HepG2 (cell line): ENCODE measurements at regions not wholly inside any gene's neighbourhood (a gene's known extent, or its start where the extent isn't known, plus 50 kb on each side); places are given as distances from the start of the nearest gene placed in this dataset.

Experiments used
- ATAC-seq: fragments of 200-7000 bp; cut with Tn5 transposase; 3 replicates; pipeline ENCODE4 v1.9.1; 2020; ENCODE audit warnings: mild to moderate bottlenecking, moderate library complexity
- BruUV-seq: library from RNA; stranded (reverse); fragments of 400-500 nt; replicated peaks from 2 replicates; lab custom pipeline; 2021; lab: Mats Ljungman, UMichigan
- CTCF ChIA-PET: fragments of 300-600 bp; formaldehyde crosslinking; extraction: SDS; loops from one replicate; lab custom pipeline; 2021; ENCODE audit warnings: low total read pairs, inconsistent platforms, low intra/inter-chr PET ratio; lab: Yijun Ruan, JAX
- POLR2A ChIA-PET: fragments of 350-600 bp; sonication (Branson Sonifier 250); formaldehyde crosslinking; loops from one replicate; lab custom pipeline; 2020; ENCODE audit warnings: antibody characterized with exemption, inconsistent platforms; lab: Yijun Ruan, JAX
- DNase-seq: peaks from one replicate; pipeline ENCODE4 v3.0.0-alpha.2; 2015; ENCODE audit warnings: low spot score
- FAIRE-seq: peaks from 3 replicates; lab custom pipeline; 2011; peaks lifted over from hg19 to GRCh38; lab: Jason Lieb, UNC
- H2AFZ ChIP-seq: one replicate; pipeline ENCODE4 v1.6.1; 2011; ENCODE audit warnings: low read length, inconsistent platforms
- H3K27ac ChIP-seq: fragments of 300-600 bp; 3 replicates; pipeline ENCODE4 v1.8.0; 2011; ENCODE audit warnings: mixed run types, mild to moderate bottlenecking, mixed read lengths, low read length, inconsistent platforms; ENCODE audit not compliant: insufficient read depth; ENCODE audit errors: extremely low read length
- H3K27me3 ChIP-seq, 2 experiments: fragments of 200-600 bp in 1 of 2; 2 replicates in 1 of 2; 3 replicates in 1 of 2; pipeline versions ENCODE4 v1.6.0 to v1.8.0; 2011; ENCODE audit warnings: low read length in 2 of 2, mild to moderate bottlenecking in 2 of 2, moderate library complexity in 2 of 2, inconsistent platforms in 1 of 2; ENCODE audit not compliant: insufficient read depth in 2 of 2, control insufficient read depth in 1 of 2
- H3K36me3 ChIP-seq, 2 experiments: fragments of 200-600 bp in 1 of 2; replicated peaks in 1 of 2; 2 replicates in 1 of 2; 3 replicates in 1 of 2; pipeline versions ENCODE4 v1.5.1 to v1.8.0; 2011; ENCODE audit warnings: low read length in 2 of 2, inconsistent platforms in 1 of 2; ENCODE audit not compliant: insufficient read depth in 2 of 2, control insufficient read depth in 1 of 2
- H3K4me1 ChIP-seq: 2 replicates; pipeline ENCODE4 v1.5.1; 2012; ENCODE audit warnings: low read length, inconsistent platforms; ENCODE audit not compliant: insufficient read depth
- H3K4me2 ChIP-seq: 2 replicates; pipeline ENCODE4 v1.6.0; 2011; ENCODE audit warnings: low read depth, low read length, inconsistent platforms
- H3K4me3 ChIP-seq, 3 experiments: fragments of 200-600 bp in 1 of 3; sonication (generic), shearing (Covaris generic) in 1 of 3; replicated peaks in 1 of 3; 2 replicates each; pipeline ENCODE4 v1.5.1; 2011 to 2016; ENCODE audit warnings: low read length in 3 of 3, inconsistent platforms in 2 of 3, low read depth in 2 of 3, mild to moderate bottlenecking in 2 of 3, control low read depth in 1 of 3, mixed read lengths in 1 of 3; ENCODE audit not compliant: insufficient read depth in 1 of 3
- H3K79me2 ChIP-seq: one replicate; pipeline ENCODE4 v1.6.1; 2011; ENCODE audit warnings: low read length, inconsistent platforms; ENCODE audit not compliant: insufficient read depth
- H3K9ac ChIP-seq: 2 replicates; pipeline ENCODE4 v1.6.0; 2011; ENCODE audit warnings: mild to moderate bottlenecking, low read depth, low read length, inconsistent platforms; ENCODE audit not compliant: insufficient read depth
- H3K9me3 ChIP-seq: 2 replicates; pipeline ENCODE4 v1.5.1; 2012; ENCODE audit warnings: mild to moderate bottlenecking, low read length
- H4K20me1 ChIP-seq: 2 replicates; pipeline ENCODE4 v1.6.0; 2011; ENCODE audit warnings: inconsistent platforms, mild to moderate bottlenecking, low read length, moderate library complexity; ENCODE audit not compliant: insufficient read depth
- AGO2 ChIP-seq: fragments of 200-400 bp; formaldehyde crosslinking; optimal IDR thresholded peaks from 2 replicates; pipeline ENCODE3; 2017; ENCODE audit warnings: mild to moderate bottlenecking, low read depth, low read length, moderate library complexity
- ARID3A ChIP-seq: IDR thresholded peaks from 2 replicates; pipeline ENCODE4 v1.6.1; 2012; ENCODE audit warnings: low read depth, low read length, improper control_type of control experiment
- GMEB1 ChIP-seq: sonication (generic); formaldehyde crosslinking; IDR thresholded peaks from 2 replicates; pipeline ENCODE4 v1.5.1; 2020; ENCODE audit warnings: missing genetic modification reagents, mild to moderate bottlenecking, borderline replicate concordance
- GMEB2 ChIP-seq: IDR thresholded peaks from 2 replicates; pipeline ENCODE4 v1.6.1; 2016; ENCODE audit warnings: missing biosample characterization, missing genetic modification reagents, low read depth
- GPBP1L1 ChIP-seq: sonication (generic); formaldehyde crosslinking; IDR thresholded peaks from 2 replicates; pipeline ENCODE4 v1.5.0; 2020; ENCODE audit warnings: mild to moderate bottlenecking, missing genetic modification reagents
- GZF1 ChIP-seq: sonication (generic); formaldehyde crosslinking; IDR thresholded peaks from 2 replicates; pipeline ENCODE4 v1.5.1; 2020; ENCODE audit warnings: mild to moderate bottlenecking, missing genetic modification reagents
- RARG ChIP-seq: sonication (generic); formaldehyde crosslinking; IDR thresholded peaks from 2 replicates; pipeline ENCODE4 v1.4.0; 2020; ENCODE audit warnings: low read depth, mild to moderate bottlenecking, missing genetic modification reagents
- SP4 ChIP-seq: sonication (generic); formaldehyde crosslinking; IDR thresholded peaks from 2 replicates; pipeline ENCODE4 v1.8.1; 2023; ENCODE audit warnings: mild to moderate bottlenecking, missing genetic modification reagents
- SRF ChIP-seq: IDR thresholded peaks from 2 replicates; pipeline ENCODE4 v1.6.1; 2011; ENCODE audit warnings: mild to moderate bottlenecking, low read depth, low read length, moderate library complexity
- TRAFD1 ChIP-seq: sonication (generic); formaldehyde crosslinking; IDR thresholded peaks from 2 replicates; pipeline ENCODE4 v1.5.1; 2020; ENCODE audit warnings: missing genetic modification reagents, mild to moderate bottlenecking, borderline replicate concordance
- TSC22D2 ChIP-seq: sonication (generic); formaldehyde crosslinking; IDR thresholded peaks from 2 replicates; pipeline ENCODE4 v1.5.1; 2020; ENCODE audit warnings: missing genetic modification reagents, mild to moderate bottlenecking, borderline replicate concordance
- ZNF275 ChIP-seq: sonication (generic); formaldehyde crosslinking; IDR thresholded peaks from 2 replicates; pipeline ENCODE4 v1.8.0; 2022; ENCODE audit warnings: missing genetic modification reagents, mild to moderate bottlenecking, inconsistent platforms, borderline replicate concordance
- ZNF326 ChIP-seq: sonication (generic); formaldehyde crosslinking; IDR thresholded peaks from 2 replicates; pipeline ENCODE4 v1.4.0; 2020; ENCODE audit warnings: missing genetic modification reagents, borderline replicate concordance
- ZNF703 ChIP-seq: sonication (generic); formaldehyde crosslinking; IDR thresholded peaks from 2 replicates; pipeline ENCODE4 v1.5.1; 2020; ENCODE audit warnings: missing genetic modification reagents, mild to moderate bottlenecking, moderate library complexity, borderline replicate concordance
- ZNF788 ChIP-seq: sonication (generic); formaldehyde crosslinking; IDR thresholded peaks from 2 replicates; pipeline ENCODE4 v1.5.0; 2020; ENCODE audit warnings: mild to moderate bottlenecking, missing genetic modification reagents, borderline replicate concordance
- ZSCAN25 ChIP-seq: sonication (generic); formaldehyde crosslinking; IDR thresholded peaks from 2 replicates; pipeline ENCODE4 v1.8.0; 2022; ENCODE audit warnings: mild to moderate bottlenecking, missing genetic modification reagents
- WGBS: methylation state at CpG from one replicate; pipeline ENCODE4 v1.1.6; 2017; ENCODE audit warnings: low lambda C conversion rate; 5-methylcytosine and 5-hydroxymethylcytosine counted together
- in situ Hi-C: cut with HindIII; loops from 2 replicates; pipeline ENCODE4 v1.10.0; 2017; ENCODE audit warnings: low pct_unique_long_range_greater_than_20kb; ENCODE audit not compliant: extremely low pct_ligation_motif_present
- intact Hi-C: fragments of 100-400 bp; cut with micrococcal nuclease; formaldehyde crosslinking; loops from one replicate; pipeline ENCODE4 v1.10.0; 2022; ENCODE audit not compliant: unreplicated experiment

GRCh38 chr12:20314328-20314727, 54.0 kb upstream of the PDE3A start:
- Histone ChIP-seq H4K20me1 (no peaks in the 10 kb centered on the region), H3K4me3 (no peak overlapping the region), H3K4me1 (no peaks in the 10 kb centered on the region), H2AFZ (no peak overlapping the region), H3K4me2 (no peak overlapping the region), H3K9ac (no peak overlapping the region), H3K36me3 (no peaks in the 10 kb centered on the region), H3K79me2 (no peaks in the 10 kb centered on the region), H3K27ac (no peak overlapping the region), H3K9me3 (peaks cover 3% of the 10 kb centered on the region; the same call in 1 of the 2 replicates), H3K27me3 (no peaks in the 10 kb centered on the region)
- FAIRE-seq: no peak
- ChIA-PET CTCF (no interaction called here), POLR2A (no interaction called here)
- intact Hi-C loops: no loop called here
- WGBS: 46% methylated on average over 2 of the region's 2 CpGs
- no TSS peak for BruUV-seq
- TF ChIP-seq AGO2: no peak
- TF ChIP-seq GPBP1L1: no peak
- no peak for TF ChIP-seq SP4 (CRISPR knock-in tag)
- no peak for TF ChIP-seq GZF1
- TF ChIP-seq ZNF703: no peak
- no peak for TF ChIP-seq ZSCAN25
- TF ChIP-seq GMEB1: no peak
- TF ChIP-seq ARID3A: no peak
- TF ChIP-seq SRF: no peak
- TF ChIP-seq ZNF326 (CRISPR knock-in tag): no peak
- TF ChIP-seq ZNF275: no peak
- TF ChIP-seq GMEB2: no peak
- TF ChIP-seq ZNF788: no peak
- no peak for TF ChIP-seq TSC22D2 (CRISPR knock-in tag)
- no peak for TF ChIP-seq TRAFD1 (CRISPR knock-in tag)
- no peak for TF ChIP-seq RARG
- in situ Hi-C loops: no loop called here
- no peak for ATAC-seq
- DNase-seq: no peak
